HuH-7 (cell line): ENCODE measurements at regions not wholly inside any gene's neighbourhood (a gene's known extent, or its start where the extent isn't known, plus 50 kb on each side); places are given as distances from the start of the nearest gene placed in this dataset.

Experiments
- DNase-seq: peaks from one replicate; pipeline ENCODE4 v3.0.0; 2011; ENCODE audit warnings: low spot score

GRCh38 chr3:177599326-177599725 is 402.0 kb upstream of the TBL1XR1 start:
- DNase-seq: no peak

GRCh38 chr3:177599837-177600236 is 402.6 kb upstream of the TBL1XR1 start:
- no peak for DNase-seq

- no peak for DNase-seq
These were observed 403.1 kb upstream of the TBL1XR1 start for GRCh38 chr3:177600411-177600810.

- no peak for DNase-seq
These were observed 403.9 kb upstream of the TBL1XR1 start for GRCh38 chr3:177601152-177601551.

- no peak for DNase-seq
These were observed 405.4 kb upstream of the TBL1XR1 start for GRCh38 chr3:177602601-177603147.

GRCh38 chr3:177603148-177603603 is 405.9 kb upstream of the TBL1XR1 start:
- no peak for DNase-seq

- DNase-seq: no peak
These were observed 406.9 kb upstream of the TBL1XR1 start for GRCh38 chr3:177604181-177604580.

- no peak for DNase-seq
These were observed 409.6 kb upstream of the TBL1XR1 start for GRCh38 chr3:177606891-177607290.

- no peak for DNase-seq
These were observed 410.3 kb upstream of the TBL1XR1 start for GRCh38 chr3:177607589-177607988.

GRCh38 chr3:177608443-177608842 is 411.2 kb upstream of the TBL1XR1 start:
- DNase-seq: no peak

- DNase-seq: no peak
These were observed 412.3 kb upstream of the TBL1XR1 start for GRCh38 chr3:177609613-177610012.

- no peak for DNase-seq
These were observed 413.0 kb upstream of the TBL1XR1 start for GRCh38 chr3:177610262-177610661.

- no peak for DNase-seq
These were observed 413.7 kb upstream of the TBL1XR1 start for GRCh38 chr3:177610686-177611633.

GRCh38 chr3:177611752-177612334 is 414.6 kb upstream of the TBL1XR1 start:
- DNase-seq: no peak

- no peak for DNase-seq
These were observed 416.6 kb upstream of the TBL1XR1 start for GRCh38 chr3:177613901-177614300.

- peak; percentile 37 for DNase-seq
These were observed 417.7 kb upstream of the TBL1XR1 start for GRCh38 chr3:177615015-177615414.

- DNase-seq: no peak
These were observed 421.8 kb upstream of the TBL1XR1 start for GRCh38 chr3:177618873-177619733.

- DNase-seq: no peak
These were observed 422.8 kb upstream of the TBL1XR1 start for GRCh38 chr3:177620073-177620472.

GRCh38 chr3:177622520-177622919 is 425.2 kb upstream of the TBL1XR1 start:
- DNase-seq: no peak

- DNase-seq: no peak
These were observed 425.8 kb upstream of the TBL1XR1 start for GRCh38 chr3:177622982-177623617.
